Small intestine (tissue), 7 donors: ENCODE measurements at regions not wholly inside any gene's neighbourhood (a gene's known extent, or its start where the extent isn't known, plus 50 kb on each side); places are given as distances from the start of the nearest gene placed in this dataset.

ENCODE experiments used
- DNase-seq, 2 donors: peaks; one replicate each; pipeline versions ENCODE4 v3.0.0 to v3.0.0-alpha.2; 2013
- FAIRE-seq: peaks from 2 replicates; lab custom pipeline; 2012; peaks lifted over from hg19 to GRCh38; lab: Jason Lieb, UNC
- H3K27ac ChIP-seq, 3 donors: one replicate each; pipeline ENCODE4 v1.5.1; 2013; ENCODE audit warnings: low read length in 2 of 3, mild to moderate bottlenecking in 2 of 3, control low read depth in 1 of 3, inconsistent platforms in 1 of 3, low read depth in 1 of 3, moderate library complexity in 1 of 3
- H3K27me3 ChIP-seq, 3 donors: one replicate each; pipeline ENCODE4 v1.6.1; 2013; ENCODE audit warnings: low read length in 3 of 3, inconsistent platforms in 1 of 3; ENCODE audit not compliant: control insufficient read depth in 3 of 3, insufficient read depth in 3 of 3
- H3K36me3 ChIP-seq, 3 donors: one replicate each; pipeline ENCODE4 v1.6.1; 2013; ENCODE audit warnings: low read length in 3 of 3, inconsistent platforms in 1 of 3, low read depth in 1 of 3, mild to moderate bottlenecking in 1 of 3, moderate library complexity in 1 of 3; ENCODE audit not compliant: control insufficient read depth in 3 of 3, insufficient read depth in 2 of 3
- H3K4me1 ChIP-seq, 3 donors: one replicate each; pipeline ENCODE4 v1.6.1; 2013; ENCODE audit warnings: low read length in 2 of 3, inconsistent platforms in 1 of 3, low read depth in 1 of 3, mild to moderate bottlenecking in 1 of 3, moderate library complexity in 1 of 3; ENCODE audit not compliant: control insufficient read depth in 3 of 3, insufficient read depth in 2 of 3
- H3K4me3 ChIP-seq, 3 donors: one replicate each; pipeline ENCODE4 v1.5.1; 2013; ENCODE audit warnings: low read length in 3 of 3, control low read depth in 1 of 3, inconsistent platforms in 1 of 3, low read depth in 1 of 3, mild to moderate bottlenecking in 1 of 3, moderate library complexity in 1 of 3
- H3K9me3 ChIP-seq, 2 donors: one replicate each; pipeline ENCODE4 v1.6.1; 2013; ENCODE audit warnings: low read depth in 1 of 2, low read length in 1 of 2; ENCODE audit not compliant: control insufficient read depth in 2 of 2, insufficient read depth in 1 of 2
- WGBS, 3 donors: extraction: QIAGEN DNeasy Blood & Tissue Kit; methylation state at CpG; one replicate each; pipeline ENCODE4 v1.1.7; 2013; 5-methylcytosine and 5-hydroxymethylcytosine counted together
- donor health status: healthy with polysubstance abuse.
- donor health status: control.
- donor health status: control.
- donor health status: Bipolar disorder and iron deficiency.
- donor health status: healthy.

DNA sequence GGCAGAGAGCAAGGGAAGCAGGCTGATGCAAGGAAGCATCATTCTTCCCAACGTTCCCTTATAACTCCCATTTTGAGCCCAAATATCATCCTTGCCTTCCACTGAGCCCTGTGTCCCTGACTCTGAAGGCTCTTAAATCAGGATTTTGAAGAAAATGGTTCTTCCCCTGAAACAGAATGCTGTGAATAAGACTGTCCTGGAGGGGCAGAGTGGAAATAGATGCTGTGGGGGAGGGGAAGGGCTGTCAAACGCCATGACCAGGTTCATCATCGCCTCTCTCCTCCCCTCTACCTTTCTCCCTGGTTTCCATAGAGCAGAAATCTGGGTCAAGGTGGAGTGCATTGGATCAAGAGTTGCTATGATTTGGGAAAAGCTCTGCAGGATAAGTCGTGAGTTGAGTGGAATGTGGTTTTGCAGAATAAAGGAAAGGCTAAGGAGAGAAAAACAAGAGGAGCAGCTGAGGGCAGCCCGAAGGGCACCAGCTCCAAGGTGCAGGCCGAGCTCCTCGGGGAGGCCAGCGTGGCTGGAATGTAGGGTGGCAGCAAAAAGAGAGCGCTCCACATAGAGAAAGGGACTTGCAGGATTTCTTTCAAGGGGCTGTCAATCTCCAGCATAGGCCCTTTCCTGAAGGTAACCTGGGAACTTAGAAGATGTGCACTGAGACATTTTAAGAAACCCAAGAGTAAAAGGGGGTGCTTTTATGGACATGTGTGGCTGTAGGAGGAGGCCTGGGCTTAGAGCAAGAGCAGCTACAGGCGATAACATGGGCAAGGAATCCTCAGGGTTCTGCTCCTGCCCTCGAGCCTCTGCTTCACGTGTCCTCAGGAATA, 120.8 kb upstream of the CDYL start:
- no peaks in the 10 kb centered on the region for H3K36me3 ChIP-seq
- no peaks in the 10 kb centered on the region for H3K9me3 ChIP-seq
- H3K4me3 ChIP-seq, result no peak overlapping the region
- no peaks in the 10 kb centered on the region for H3K4me1 ChIP-seq
- no peaks in the 10 kb centered on the region for H3K27me3 ChIP-seq
- DNase-seq, result no peak
- no peak for FAIRE-seq
- H3K27ac ChIP-seq, result no peak overlapping the region
- 57 to 76% (median 72%) methylated on average over 12 of the region's 12 CpGs for WGBS, 3 donors

DNA sequence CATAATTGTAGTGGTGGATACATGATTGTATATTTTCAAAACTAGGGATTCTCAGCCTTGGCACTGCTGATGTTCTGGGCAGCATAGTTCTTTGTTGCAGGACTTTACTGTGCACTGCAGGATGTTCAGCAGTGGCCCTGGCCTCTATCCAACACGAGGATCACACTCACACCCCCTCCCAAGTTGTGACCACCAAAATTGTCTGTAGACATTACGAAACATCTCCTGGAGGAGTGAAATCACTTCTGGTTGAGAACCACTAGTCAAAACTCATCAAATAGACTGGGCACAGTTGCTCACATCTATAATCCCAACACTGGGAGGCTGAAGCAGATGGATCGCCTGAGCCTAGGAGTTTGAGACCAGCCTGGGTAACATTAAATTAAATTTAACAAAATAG, 123.1 kb upstream of the CDYL start:
- FAIRE-seq (no peak), DNase-seq (no peak)
- no peaks in the 10 kb centered on the region for H3K4me1 ChIP-seq
- no peaks in the 10 kb centered on the region for H3K9me3 ChIP-seq
- H3K4me3 ChIP-seq, result no peak overlapping the region
- H3K27ac ChIP-seq, result no peak overlapping the region
- WGBS, 3 donors, result 74 to 86% (median 78%) methylated on average over 3 of the region's 3 CpGs
- no peaks in the 10 kb centered on the region for H3K36me3 ChIP-seq
- H3K27me3 ChIP-seq, result no peaks in the 10 kb centered on the region

DNA sequence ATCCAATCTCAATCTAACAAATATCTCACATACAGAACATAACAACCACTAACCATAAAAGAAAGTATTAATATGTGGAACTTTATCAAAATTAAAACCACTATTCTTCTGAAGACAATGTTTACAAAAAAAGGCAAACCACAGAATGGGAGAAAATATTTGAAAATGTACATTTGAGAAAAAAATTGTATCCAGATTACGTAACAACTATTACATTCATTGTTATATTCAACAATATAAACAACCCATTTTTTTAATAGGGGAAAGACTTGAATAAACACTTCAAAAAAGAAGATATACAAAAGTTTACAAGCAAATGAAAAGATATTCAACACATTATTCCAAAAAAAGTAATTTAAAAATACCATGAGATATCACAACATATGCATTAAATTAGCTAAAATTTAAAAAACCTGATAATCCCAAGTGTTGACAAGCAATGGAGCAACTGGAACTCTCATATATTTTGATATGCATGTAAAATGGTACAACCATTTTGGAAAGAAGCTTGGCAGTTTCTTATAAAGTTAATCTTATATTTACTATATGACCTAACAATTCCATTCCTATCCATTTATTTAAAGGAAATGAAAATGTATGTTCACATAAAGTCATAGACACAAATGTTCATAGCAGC, 124.3 kb upstream of the CDYL start:
- Histone ChIP-seq H3K4me1 (peaks cover 0 to 5% (median 0%) of the 10 kb centered on the region in 3 donors), H3K36me3 (no peaks in the 10 kb centered on the region), H3K4me3 (no peak overlapping the region), H3K27ac (no peak overlapping the region), H3K27me3 (no peaks in the 10 kb centered on the region), H3K9me3 (no peaks in the 10 kb centered on the region)
- FAIRE-seq (peak; percentile 36), DNase-seq (no peak)
- WGBS, 3 donors, result 17 to 94% (median 86%) methylated on average over 1 of the region's 1 CpG

DNA sequence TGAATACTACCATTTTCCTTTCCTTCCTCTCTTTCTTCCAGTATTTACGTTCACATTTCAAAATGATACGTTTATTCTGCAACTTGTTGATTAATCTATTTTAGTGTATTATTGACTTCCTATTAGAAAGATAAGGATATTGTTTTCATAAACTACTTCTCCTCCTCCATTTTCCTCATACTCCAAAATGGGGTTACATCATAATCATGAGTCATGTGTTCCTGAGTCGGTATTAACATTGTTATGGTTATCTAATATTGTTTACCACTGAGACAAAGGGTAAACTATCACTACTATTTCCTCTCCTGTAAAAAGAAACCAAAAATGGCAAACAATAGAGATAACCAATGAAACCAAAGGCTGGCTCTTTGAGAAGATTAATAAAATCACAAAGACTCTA, 126.5 kb upstream of the CDYL start:
- no peak for DNase-seq
- Histone ChIP-seq H3K9me3 (no peaks in the 10 kb centered on the region), H3K36me3 (no peaks in the 10 kb centered on the region), H3K4me1 (peaks cover 0 to 14% (median 0%) of the 10 kb centered on the region in 3 donors), H3K4me3 (no peak overlapping the region), H3K27me3 (no peaks in the 10 kb centered on the region), H3K27ac (no peak overlapping the region)
- 44 to 60% (median 56%) methylated on average over 3 of the region's 3 CpGs for WGBS, 3 donors
- FAIRE-seq, result no peak

DNA sequence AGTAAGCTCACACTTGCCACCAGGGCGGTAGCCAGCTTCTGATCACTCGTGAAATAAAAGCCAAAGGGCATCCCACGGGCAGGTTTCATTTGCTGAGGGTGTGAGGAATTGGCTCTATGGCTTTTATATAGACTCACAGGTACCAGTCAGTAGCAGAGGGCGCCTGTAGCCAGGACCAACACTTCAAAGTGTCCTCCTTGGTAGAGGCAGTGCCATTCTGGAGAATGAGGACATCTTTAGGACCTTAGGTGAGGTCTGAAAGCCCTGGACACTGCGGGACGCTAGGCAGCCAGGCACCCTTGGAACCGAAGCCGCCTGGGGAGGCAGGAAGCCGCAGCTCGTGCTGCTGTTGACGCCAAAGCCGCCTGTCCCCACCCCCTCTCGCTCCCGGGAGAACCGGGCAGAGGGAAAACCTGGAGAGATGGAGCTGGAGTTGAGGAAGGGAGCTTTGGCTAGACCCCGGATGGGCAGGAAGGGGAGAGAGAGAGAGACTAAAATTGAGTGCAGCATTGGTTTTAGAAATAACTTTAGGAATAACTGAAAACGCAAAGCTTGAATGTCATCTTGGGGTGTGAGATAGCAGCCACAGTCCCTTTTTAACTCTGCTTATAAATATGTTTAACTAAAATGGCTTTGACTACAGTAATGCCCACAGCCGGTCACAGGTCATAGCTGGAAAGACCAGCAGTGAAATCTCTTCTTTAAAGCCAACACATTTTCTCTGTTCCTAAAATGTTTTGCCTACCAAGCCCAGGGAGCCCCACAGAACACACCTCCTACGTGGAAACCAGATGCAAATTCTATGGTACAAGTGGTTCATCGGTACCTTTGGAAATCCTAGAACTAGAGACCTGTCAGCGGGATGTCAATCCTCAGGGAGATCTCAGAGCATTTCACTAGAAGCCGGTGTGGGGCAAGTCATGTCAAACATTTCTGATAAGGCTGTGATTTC, 128.5 kb upstream of the CDYL start:
- DNase-seq, result peak; percentile 65 to 89
- Histone ChIP-seq H3K36me3 (no peaks in the 10 kb centered on the region), H3K9me3 (no peaks in the 10 kb centered on the region), H3K4me3 (peak overlapping the region in 1 of 3 donors; percentile 35), H3K4me1 (peaks cover 0 to 14% (median 0%) of the 10 kb centered on the region in 3 donors), H3K27me3 (no peaks in the 10 kb centered on the region), H3K27ac (peak overlapping the region in 2 of 3 donors; percentile 2 to 15)
- no peak for FAIRE-seq
- 11 to 19% (median 14%) methylated on average over 22 of the region's 22 CpGs for whole genome bisulfite sequencing, 3 donors

DNA sequence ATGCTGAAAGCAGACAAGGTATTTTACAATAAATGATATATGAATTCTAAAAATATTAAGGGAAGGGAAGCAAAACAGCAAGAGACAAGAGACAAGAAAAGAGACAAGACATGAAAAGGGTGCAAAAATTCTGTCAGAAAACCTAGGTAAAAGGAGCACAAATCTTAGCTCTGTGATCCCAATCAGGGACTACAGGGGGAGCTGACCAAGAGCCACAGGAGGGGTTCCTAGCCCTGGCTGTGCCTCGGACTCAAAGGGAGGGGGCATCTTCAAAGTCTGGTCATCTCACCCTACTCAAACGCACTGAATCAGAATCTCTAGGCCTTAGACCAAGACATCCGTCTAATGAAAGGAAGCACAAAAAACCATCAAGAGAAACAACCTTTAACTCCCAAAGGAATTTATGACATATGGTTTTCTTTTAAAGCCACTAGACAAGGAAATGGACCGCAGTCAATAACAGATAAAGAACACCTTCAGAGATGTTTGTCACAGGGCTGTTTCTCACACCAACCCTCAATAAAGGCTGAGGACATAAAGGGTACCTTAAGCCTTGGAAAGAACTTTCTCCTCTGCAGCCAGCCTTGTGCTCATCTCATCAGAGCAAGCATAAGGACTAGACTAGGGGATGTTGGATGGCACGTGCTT, 130.4 kb upstream of the CDYL start:
- DNase-seq (peak in 1 of 2 donors; percentile 51), FAIRE-seq (no peak)
- Histone ChIP-seq H3K4me3 (no peak overlapping the region), H3K36me3 (no peaks in the 10 kb centered on the region), H3K4me1 (peaks cover 0 to 14% (median 0%) of the 10 kb centered on the region in 3 donors), H3K27ac (no peak overlapping the region), H3K9me3 (no peaks in the 10 kb centered on the region), H3K27me3 (no peaks in the 10 kb centered on the region)
- WGBS, 3 donors, result 55 to 66% (median 60%) methylated on average over 5 of the region's 5 CpGs

DNA sequence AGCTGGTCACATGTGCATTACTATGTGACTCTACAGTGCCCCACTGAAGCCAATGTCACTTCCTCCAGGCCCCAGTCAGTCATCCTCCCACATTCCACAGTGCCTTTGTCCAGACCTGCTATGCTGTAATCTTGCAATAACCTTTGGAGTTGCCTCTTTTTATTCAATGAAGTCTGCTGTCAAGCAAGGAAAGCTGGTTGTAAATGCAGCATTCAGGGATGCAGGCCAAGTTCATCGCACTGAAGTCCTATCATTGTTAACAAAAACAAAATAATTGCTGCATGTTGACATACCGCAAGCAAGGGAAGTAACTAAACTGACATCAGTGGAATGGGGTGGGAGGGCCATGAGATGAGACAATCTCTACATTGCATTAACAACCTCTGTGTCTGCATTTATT, 131.2 kb upstream of the CDYL start:
- FAIRE-seq (no peak), DNase-seq (peak in 1 of 2 donors; percentile 73)
- Histone ChIP-seq H3K27me3 (no peaks in the 10 kb centered on the region), H3K27ac (peak overlapping the region in 1 of 3 donors; percentile 19), H3K4me1 (peaks cover 0 to 14% (median 0%) of the 10 kb centered on the region in 3 donors), H3K4me3 (no peak overlapping the region), H3K9me3 (no peaks in the 10 kb centered on the region), H3K36me3 (no peaks in the 10 kb centered on the region)
- 52 to 62% (median 53%) methylated on average over 2 of the region's 2 CpGs for WGBS, 3 donors
